ENCODE measurements at regions not wholly inside any gene's neighbourhood (a gene's known extent, or its start where the extent isn't known, plus 50 kb on each side); places are given as distances from the start of the nearest gene placed in this dataset.
"Not testable (repeated sequence)": the region's sequence is repeated elsewhere in the genome, so short reads cannot be mapped to it uniquely, and the experiment has no call there.

GRCh38 chr1:172845371-172845770 lies 186.5 kb downstream of the FASLG start:
- H3K27ac Mint-ChIP-seq (ENCODE audit: unreplicated experiment), result no peak overlapping the region
- H3K36me3 Mint-ChIP-seq (ENCODE audit: unreplicated experiment), result no peaks in the 10 kb centered on the region
- TF ChIP-seq, protein P1, sequence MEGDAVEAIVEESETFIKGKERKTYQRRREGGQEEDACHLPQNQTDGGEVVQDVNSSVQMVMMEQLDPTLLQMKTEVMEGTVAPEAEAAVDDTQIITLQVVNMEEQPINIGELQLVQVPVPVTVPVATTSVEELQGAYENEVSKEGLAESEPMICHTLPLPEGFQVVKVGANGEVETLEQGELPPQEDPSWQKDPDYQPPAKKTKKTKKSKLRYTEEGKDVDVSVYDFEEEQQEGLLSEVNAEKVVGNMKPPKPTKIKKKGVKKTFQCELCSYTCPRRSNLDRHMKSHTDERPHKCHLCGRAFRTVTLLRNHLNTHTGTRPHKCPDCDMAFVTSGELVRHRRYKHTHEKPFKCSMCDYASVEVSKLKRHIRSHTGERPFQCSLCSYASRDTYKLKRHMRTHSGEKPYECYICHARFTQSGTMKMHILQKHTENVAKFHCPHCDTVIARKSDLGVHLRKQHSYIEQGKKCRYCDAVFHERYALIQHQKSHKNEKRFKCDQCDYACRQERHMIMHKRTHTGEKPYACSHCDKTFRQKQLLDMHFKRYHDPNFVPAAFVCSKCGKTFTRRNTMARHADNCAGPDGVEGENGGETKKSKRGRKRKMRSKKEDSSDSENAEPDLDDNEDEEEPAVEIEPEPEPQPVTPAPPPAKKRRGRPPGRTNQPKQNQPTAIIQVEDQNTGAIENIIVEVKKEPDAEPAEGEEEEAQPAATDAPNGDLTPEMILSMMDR (IDR thresholded peaks at IDR 0.05), result no peak
- DNase-seq (ENCODE audit: extremely low spot score, unreplicated experiment), result no peak
- H3K4me3 Mint-ChIP-seq (ENCODE audit: unreplicated experiment), result no peak overlapping the region
- no peaks in the 10 kb centered on the region for H3K27me3 Mint-ChIP-seq (ENCODE audit: unreplicated experiment)
- H3K9me3 Mint-ChIP-seq (ENCODE audit: unreplicated experiment), result no peaks in the 10 kb centered on the region
- H3K4me1 Mint-ChIP-seq (ENCODE audit: unreplicated experiment), result peaks cover 6% of the 10 kb centered on the region

GRCh38 chr1:172845865-172846264 lies 187.0 kb downstream of the FASLG start:
- Mint-ChIP-seq H3K4me1 (ENCODE audit: unreplicated experiment) (peaks cover 6% of the 10 kb centered on the region), H3K27ac (ENCODE audit: unreplicated experiment) (no peak overlapping the region), H3K36me3 (ENCODE audit: unreplicated experiment) (no peaks in the 10 kb centered on the region), H3K4me3 (ENCODE audit: unreplicated experiment) (no peak overlapping the region), H3K9me3 (ENCODE audit: unreplicated experiment) (no peaks in the 10 kb centered on the region), H3K27me3 (ENCODE audit: unreplicated experiment) (no peaks in the 10 kb centered on the region)
- DNase-seq (ENCODE audit: extremely low spot score, unreplicated experiment), result no peak
- TF ChIP-seq, protein P1 (IDR thresholded peaks at IDR 0.05), result no peak

DNA sequence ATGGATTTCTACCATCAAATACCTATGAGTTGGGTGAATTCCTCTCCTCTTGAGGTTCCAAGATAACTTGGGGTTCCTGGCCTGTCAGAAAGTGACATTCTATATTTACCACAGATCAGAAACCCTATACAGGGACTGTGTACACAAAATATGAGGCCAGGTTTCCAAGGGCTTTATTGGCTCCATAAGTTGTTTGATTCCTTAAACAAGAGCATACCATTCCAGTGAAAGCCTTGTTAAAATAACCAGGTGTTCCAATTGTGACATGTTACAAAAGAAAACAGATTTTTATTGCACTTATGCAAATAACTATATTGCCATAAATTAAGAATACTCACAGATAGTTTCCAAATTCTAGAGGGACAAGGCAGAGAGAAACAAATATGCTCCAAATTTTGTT lies 188.9 kb downstream of the FASLG start:
- H3K27me3 Mint-ChIP-seq (ENCODE audit: unreplicated experiment); H3K36me3 Mint-ChIP-seq (ENCODE audit: unreplicated experiment); DNase-seq (ENCODE audit: extremely low spot score, unreplicated experiment); H3K9me3 Mint-ChIP-seq (ENCODE audit: unreplicated experiment); H3K27ac Mint-ChIP-seq (ENCODE audit: unreplicated experiment); H3K4me1 Mint-ChIP-seq (ENCODE audit: unreplicated experiment); H3K4me3 Mint-ChIP-seq (ENCODE audit: unreplicated experiment): not testable (repeated sequence)

DNA sequence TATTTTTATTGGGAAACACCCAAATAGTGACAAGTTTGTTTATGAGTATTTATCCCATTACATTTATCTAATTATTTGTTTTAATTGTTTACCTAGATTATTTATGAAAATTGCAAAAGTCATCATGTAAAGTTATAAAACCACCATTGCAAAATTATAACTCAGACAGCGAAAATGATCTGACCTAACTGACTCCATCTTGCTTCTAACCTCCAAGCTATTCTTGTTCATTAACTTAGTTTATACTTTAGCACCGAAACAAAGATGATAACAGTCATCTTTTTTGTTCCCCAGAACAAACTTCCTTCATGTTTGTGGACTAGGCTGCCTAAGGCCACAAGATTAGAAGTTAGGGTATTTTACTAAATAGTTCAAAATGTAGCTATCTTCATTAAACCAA lies 190.8 kb downstream of the FASLG start:
- Mint-ChIP-seq H3K4me3 (ENCODE audit: unreplicated experiment) (no peak overlapping the region), H3K4me1 (ENCODE audit: unreplicated experiment) (peaks cover 5% of the 10 kb centered on the region), H3K27ac (ENCODE audit: unreplicated experiment) (no peak overlapping the region), H3K27me3 (ENCODE audit: unreplicated experiment) (no peaks in the 10 kb centered on the region), H3K9me3 (ENCODE audit: unreplicated experiment) (peaks cover 2% of the 10 kb centered on the region), H3K36me3 (ENCODE audit: unreplicated experiment) (peaks cover 4% of the 10 kb centered on the region)
- no peak for DNase-seq (ENCODE audit: extremely low spot score, unreplicated experiment)
- TF ChIP-seq, protein P1 (IDR thresholded peaks at IDR 0.05), result no peak

GRCh38 chr1:172851077-172851476 lies 192.2 kb downstream of the FASLG start:
- no peak for DNase-seq (ENCODE audit: extremely low spot score, unreplicated experiment)
- no peak overlapping the region for H3K4me3 Mint-ChIP-seq (ENCODE audit: unreplicated experiment)
- no peaks in the 10 kb centered on the region for H3K4me1 Mint-ChIP-seq (ENCODE audit: unreplicated experiment)
- TF ChIP-seq, protein P1 (IDR thresholded peaks at IDR 0.05), result no peak
- H3K27me3 Mint-ChIP-seq (ENCODE audit: unreplicated experiment), result no peaks in the 10 kb centered on the region
- peaks cover 6% of the 10 kb centered on the region for H3K9me3 Mint-ChIP-seq (ENCODE audit: unreplicated experiment)
- no peak overlapping the region for H3K27ac Mint-ChIP-seq (ENCODE audit: unreplicated experiment)
- peaks cover 4% of the 10 kb centered on the region for H3K36me3 Mint-ChIP-seq (ENCODE audit: unreplicated experiment)

- Mint-ChIP-seq H3K4me1 (ENCODE audit: unreplicated experiment) (no peaks in the 10 kb centered on the region), H3K27me3 (ENCODE audit: unreplicated experiment) (no peaks in the 10 kb centered on the region), H3K36me3 (ENCODE audit: unreplicated experiment) (peaks cover 4% of the 10 kb centered on the region), H3K9me3 (ENCODE audit: unreplicated experiment) (peaks cover 6% of the 10 kb centered on the region), H3K4me3 (ENCODE audit: unreplicated experiment) (no peak overlapping the region), H3K27ac (ENCODE audit: unreplicated experiment) (no peak overlapping the region)
- no peak for DNase-seq (ENCODE audit: extremely low spot score, unreplicated experiment)
- TF ChIP-seq, protein P1 (IDR thresholded peaks at IDR 0.05), result no peak
Observed at GRCh38 chr1:172851856-172852255, 193.0 kb downstream of the FASLG start.

GRCh38 chr1:172855983-172856382 lies 194.8 kb downstream of the TNFSF18 start:
- not testable (repeated sequence) for H3K4me3 Mint-ChIP-seq (ENCODE audit: unreplicated experiment); H3K4me1 Mint-ChIP-seq (ENCODE audit: unreplicated experiment); H3K36me3 Mint-ChIP-seq (ENCODE audit: unreplicated experiment); H3K27ac Mint-ChIP-seq (ENCODE audit: unreplicated experiment); DNase-seq (ENCODE audit: extremely low spot score, unreplicated experiment); H3K27me3 Mint-ChIP-seq (ENCODE audit: unreplicated experiment)
- H3K9me3 Mint-ChIP-seq (ENCODE audit: unreplicated experiment), result peaks cover 12% of the 10 kb centered on the region
